ENCODE measurements at regions not wholly inside any gene's neighbourhood (a gene's known extent, or its start where the extent isn't known, plus 50 kb on each side); places are given as distances from the start of the nearest gene placed in this dataset.

DNA sequence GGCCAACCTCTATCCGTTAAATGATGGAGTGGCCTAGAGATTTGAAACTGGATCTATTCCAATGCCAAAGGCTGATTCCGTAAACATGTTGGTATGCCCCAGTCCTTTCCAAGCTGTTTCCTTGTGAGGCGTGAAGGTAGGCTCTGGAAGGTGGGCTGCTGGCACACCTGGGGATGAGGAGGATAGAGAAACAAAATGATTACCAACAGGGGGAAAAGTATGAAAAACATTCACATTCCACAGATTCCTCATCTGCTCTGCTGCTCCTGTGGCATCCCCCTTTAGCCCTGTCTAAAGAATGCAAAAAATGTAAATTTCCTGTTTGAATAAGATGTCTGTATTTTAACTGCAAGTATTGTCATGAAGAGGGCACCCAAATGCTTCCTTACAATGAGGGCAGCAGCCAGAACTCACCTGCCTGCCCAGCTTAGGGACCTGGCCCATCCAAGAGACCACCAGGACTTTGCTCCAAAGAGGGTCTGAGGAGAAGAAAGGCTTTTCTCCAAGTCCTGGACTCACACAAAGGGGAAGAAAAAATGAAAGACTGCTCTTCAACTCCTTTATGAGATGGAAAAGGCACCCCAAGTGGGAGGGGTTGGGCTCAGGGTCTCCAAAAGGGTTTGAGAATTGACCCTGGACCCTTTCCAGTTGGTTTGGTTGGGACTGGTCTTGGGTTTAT is 132.3 kb upstream of the PELI1 start:
- TF ChIP-seq, protein P1, sequence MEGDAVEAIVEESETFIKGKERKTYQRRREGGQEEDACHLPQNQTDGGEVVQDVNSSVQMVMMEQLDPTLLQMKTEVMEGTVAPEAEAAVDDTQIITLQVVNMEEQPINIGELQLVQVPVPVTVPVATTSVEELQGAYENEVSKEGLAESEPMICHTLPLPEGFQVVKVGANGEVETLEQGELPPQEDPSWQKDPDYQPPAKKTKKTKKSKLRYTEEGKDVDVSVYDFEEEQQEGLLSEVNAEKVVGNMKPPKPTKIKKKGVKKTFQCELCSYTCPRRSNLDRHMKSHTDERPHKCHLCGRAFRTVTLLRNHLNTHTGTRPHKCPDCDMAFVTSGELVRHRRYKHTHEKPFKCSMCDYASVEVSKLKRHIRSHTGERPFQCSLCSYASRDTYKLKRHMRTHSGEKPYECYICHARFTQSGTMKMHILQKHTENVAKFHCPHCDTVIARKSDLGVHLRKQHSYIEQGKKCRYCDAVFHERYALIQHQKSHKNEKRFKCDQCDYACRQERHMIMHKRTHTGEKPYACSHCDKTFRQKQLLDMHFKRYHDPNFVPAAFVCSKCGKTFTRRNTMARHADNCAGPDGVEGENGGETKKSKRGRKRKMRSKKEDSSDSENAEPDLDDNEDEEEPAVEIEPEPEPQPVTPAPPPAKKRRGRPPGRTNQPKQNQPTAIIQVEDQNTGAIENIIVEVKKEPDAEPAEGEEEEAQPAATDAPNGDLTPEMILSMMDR (IDR thresholded peaks at IDR 0.05), result no peak
- TF ChIP-seq POLR2A (IDR thresholded peaks at IDR 0.05), result no peak

Data from lower leg skin (tissue), 3 donors.